HFFc6 (cell line): ENCODE measurements at regions not wholly inside any gene's neighbourhood (a gene's known extent, or its start where the extent isn't known, plus 50 kb on each side); places are given as distances from the start of the nearest gene placed in this dataset.

ENCODE experiments used
- DNase-seq: peaks from one replicate; pipeline ENCODE4 v3.0.0-alpha.2; 2018
- H3K27ac Mint-ChIP-seq: 2 replicates; pipeline ENCODE4 v1.8.0; 2020; ENCODE audit warnings: mild to moderate bottlenecking, mixed read lengths
- H3K27me3 Mint-ChIP-seq: 2 replicates; pipeline ENCODE4 v1.8.0; 2021; ENCODE audit warnings: mild to moderate bottlenecking, moderate library complexity, mixed read lengths; ENCODE audit not compliant: insufficient read depth
- H3K36me3 Mint-ChIP-seq: 2 replicates; pipeline ENCODE4 v1.8.0; 2021; ENCODE audit warnings: low read depth, mixed read lengths
- H3K4me1 Mint-ChIP-seq: 2 replicates; pipeline ENCODE4 v1.8.0; 2020; ENCODE audit warnings: low read depth, mixed read lengths
- H3K4me3 Mint-ChIP-seq: 2 replicates; pipeline ENCODE4 v1.8.0; 2020; ENCODE audit warnings: mild to moderate bottlenecking, moderate library complexity, mixed read lengths
- H3K9me3 Mint-ChIP-seq: 2 replicates; pipeline ENCODE4 v1.8.0; 2020; ENCODE audit warnings: mild to moderate bottlenecking, mixed read lengths
- TF ChIP-seq, protein P1 (sequence below): fragments of 200-600 bp; sonication (generic); IDR thresholded peaks from 2 replicates; pipeline ENCODE4 v1.5.0; 2021; ENCODE audit warnings: antibody characterized with exemption, mild to moderate bottlenecking

DNA sequence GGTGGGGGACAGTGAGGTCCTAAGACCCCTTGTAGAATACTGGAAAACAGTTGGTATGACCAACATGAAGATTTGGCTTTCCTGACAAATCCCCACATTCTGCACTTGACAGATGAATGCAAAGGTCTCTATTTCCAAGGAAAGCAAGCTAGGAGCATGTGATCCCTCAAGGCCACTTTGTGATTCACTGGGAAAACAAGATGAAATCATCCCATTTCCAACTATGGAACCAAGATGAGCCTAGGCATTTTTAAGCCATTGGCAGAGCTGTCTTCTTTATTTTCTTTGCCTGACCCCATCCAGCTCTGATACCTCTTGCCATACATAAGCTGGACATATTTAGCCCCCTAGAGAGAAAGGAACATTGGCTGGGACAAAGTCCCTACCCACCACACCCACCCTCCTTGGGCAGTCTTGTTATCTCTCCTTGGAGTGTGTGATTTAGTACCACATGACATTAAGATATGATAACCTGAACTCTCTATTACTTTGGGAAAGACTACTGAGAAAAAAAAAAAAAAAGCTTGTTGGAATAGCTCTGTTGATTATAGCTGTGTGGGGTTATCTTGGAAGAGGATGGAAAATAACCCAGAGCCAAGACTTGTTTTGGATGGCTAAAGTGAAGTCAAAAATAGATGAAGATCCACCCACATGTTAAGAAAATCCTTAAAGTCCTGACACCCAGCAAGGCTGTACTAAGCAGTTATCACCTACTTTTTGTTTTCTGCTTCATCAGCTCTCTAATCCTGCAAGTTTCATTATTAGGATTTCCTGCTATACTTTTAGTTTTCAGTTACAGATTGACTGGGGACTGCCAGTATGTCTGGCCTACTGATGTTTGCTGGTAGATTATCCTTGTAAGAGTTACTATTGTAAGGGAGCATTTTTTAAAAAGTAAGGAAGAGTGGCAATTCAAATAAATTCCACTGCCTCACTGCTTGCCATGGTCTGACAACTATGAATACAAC, 90.1 kb upstream of the PREP start:
- Mint-ChIP-seq H3K36me3 (no peaks in the 10 kb centered on the region), H3K27ac (no peak overlapping the region), H3K4me3 (no peak overlapping the region), H3K9me3 (no peaks in the 10 kb centered on the region), H3K27me3 (no peaks in the 10 kb centered on the region), H3K4me1 (peaks cover 30% of the 10 kb centered on the region)
- TF ChIP-seq, protein P1, sequence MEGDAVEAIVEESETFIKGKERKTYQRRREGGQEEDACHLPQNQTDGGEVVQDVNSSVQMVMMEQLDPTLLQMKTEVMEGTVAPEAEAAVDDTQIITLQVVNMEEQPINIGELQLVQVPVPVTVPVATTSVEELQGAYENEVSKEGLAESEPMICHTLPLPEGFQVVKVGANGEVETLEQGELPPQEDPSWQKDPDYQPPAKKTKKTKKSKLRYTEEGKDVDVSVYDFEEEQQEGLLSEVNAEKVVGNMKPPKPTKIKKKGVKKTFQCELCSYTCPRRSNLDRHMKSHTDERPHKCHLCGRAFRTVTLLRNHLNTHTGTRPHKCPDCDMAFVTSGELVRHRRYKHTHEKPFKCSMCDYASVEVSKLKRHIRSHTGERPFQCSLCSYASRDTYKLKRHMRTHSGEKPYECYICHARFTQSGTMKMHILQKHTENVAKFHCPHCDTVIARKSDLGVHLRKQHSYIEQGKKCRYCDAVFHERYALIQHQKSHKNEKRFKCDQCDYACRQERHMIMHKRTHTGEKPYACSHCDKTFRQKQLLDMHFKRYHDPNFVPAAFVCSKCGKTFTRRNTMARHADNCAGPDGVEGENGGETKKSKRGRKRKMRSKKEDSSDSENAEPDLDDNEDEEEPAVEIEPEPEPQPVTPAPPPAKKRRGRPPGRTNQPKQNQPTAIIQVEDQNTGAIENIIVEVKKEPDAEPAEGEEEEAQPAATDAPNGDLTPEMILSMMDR, result no peak
- no peak for DNase-seq

DNA sequence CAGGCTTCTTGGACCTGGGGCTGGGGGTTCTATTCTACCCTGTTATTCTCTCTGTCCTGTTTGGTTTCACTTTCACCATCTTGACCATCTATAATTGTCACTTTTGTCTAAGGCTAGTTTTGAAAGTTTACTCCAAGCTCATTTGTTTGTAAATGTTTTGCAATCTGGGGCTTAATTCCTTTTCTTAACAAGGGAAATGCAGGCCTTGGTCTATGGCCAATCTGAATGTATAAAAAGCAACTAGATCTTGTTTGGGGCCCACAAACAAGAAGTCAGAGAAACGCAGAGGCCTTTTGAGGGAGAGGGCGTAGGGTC, 86.3 kb upstream of the PREP start:
- Mint-ChIP-seq H3K4me1 (peaks cover 46% of the 10 kb centered on the region), H3K9me3 (no peaks in the 10 kb centered on the region), H3K4me3 (peak overlapping the region; percentile 81), H3K36me3 (no peaks in the 10 kb centered on the region), H3K27me3 (no peaks in the 10 kb centered on the region; the same call in 1 of the 2 replicates), H3K27ac (peak overlapping the region; percentile 5; the same call in 1 of the 2 replicates)
- TF ChIP-seq, protein P1, result no peak
- DNase-seq, result no peak

DNA sequence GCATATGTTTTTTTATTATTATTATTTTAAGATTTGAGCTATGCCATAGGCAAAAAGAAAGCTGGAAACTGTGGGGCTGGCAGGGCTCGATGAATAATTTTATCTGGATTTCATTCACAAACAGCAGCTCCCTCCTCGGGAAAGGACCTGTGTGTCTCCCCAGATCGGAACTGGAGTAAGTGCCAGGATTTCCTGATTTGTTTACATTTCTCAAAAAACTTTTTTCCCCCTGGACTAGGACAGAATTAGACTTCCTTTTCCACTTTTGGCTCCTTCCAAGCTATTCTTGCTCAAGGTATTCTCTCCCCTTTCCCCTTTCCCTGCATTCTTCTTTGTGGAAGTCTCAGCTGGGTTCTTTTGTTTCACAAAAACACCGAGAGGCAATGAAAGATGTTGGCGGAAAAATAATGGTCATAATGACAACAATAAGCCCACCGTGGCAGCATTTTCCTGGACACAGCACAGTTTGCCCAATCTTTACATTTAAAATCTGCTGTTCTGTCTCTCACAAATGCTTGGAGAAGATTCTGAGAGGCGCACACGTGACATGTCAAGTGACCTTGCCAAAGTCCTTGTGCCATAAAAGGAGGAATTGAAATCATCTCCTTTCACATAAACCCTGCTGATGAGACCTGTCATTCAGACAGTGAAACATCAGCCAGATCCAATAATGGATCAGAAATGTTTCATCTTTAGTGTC, 85.8 kb upstream of the PREP start:
- H3K27me3 Mint-ChIP-seq, result no peaks in the 10 kb centered on the region; the same call in 1 of the 2 replicates
- H3K9me3 Mint-ChIP-seq, result no peaks in the 10 kb centered on the region
- H3K27ac Mint-ChIP-seq, result peak overlapping the region; percentile 61
- H3K36me3 Mint-ChIP-seq, result no peaks in the 10 kb centered on the region
- H3K4me1 Mint-ChIP-seq, result peaks cover 51% of the 10 kb centered on the region
- H3K4me3 Mint-ChIP-seq, result peak overlapping the region; percentile 81
- TF ChIP-seq, protein P1, result no peak
- DNase-seq, result no peak

DNA sequence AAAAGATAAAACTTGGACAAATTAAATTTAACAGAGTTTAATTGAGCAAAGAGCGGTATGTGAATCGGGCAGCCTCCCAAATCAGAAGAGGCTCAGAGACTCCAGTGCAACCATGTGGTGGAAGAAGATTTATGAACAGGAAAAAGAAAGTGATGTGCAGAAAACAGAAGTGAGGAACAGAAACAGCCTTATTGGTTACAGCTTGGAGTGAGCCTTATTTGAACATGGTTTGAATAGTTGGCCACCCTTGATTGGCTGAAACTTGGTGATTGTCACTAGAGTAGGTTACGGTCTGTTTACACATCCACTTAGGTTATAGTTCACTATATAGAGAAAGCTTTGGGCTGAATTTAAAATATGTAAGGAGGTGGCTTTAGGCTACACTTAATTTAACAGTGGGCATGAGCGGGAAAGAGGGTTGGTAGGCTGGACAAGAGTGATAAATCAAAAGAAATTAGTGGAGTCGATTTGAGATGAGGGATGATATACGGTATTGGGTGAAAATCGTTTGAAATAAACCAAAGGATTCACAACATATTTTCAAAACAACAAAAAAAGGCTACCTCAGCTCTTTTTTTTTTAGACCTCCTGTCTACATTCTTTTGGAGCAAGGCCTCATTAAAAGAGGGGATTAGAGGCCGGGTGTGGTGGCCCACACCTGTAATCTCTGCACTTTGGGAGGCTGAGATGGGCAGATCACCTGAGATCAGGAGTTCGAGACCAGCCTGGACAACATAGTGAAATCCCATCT, 84.3 kb upstream of the PREP start:
- Mint-ChIP-seq H3K9me3 (no peaks in the 10 kb centered on the region), H3K27me3 (no peaks in the 10 kb centered on the region; the same call in 1 of the 2 replicates), H3K36me3 (no peaks in the 10 kb centered on the region), H3K27ac (no peak overlapping the region), H3K4me3 (no peak overlapping the region), H3K4me1 (peaks cover 56% of the 10 kb centered on the region)
- TF ChIP-seq, protein P1, result no peak
- no peak for DNase-seq

DNA sequence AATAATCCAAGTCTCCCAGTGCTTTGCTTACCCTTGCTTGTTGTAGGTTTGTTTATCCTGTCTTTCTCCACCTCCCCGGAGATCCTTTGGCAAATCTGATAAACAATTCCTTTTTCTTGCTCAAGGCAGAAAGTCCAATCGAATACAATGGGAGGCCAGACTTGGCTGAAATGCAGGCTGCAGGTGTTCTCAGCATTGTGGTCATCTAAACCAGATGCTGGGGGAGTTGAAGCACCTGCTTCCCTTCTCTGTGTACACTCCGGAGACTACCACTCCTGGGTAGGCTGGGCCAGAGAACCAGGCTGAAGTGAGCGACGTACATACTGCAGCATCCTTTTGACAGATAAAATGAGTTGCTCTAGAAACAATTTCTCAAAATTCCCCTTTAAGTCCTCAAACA, 82.6 kb upstream of the PREP start:
- Mint-ChIP-seq H3K4me1 (peaks cover 61% of the 10 kb centered on the region), H3K36me3 (no peaks in the 10 kb centered on the region), H3K27me3 (no peaks in the 10 kb centered on the region; the same call in 1 of the 2 replicates), H3K9me3 (no peaks in the 10 kb centered on the region), H3K4me3 (no peak overlapping the region), H3K27ac (no peak overlapping the region)
- TF ChIP-seq, protein P1, result no peak
- no peak for DNase-seq
